H1 (cell line): ENCODE measurements at regions not wholly inside any gene's neighbourhood (a gene's known extent, or its start where the extent isn't known, plus 50 kb on each side); places are given as distances from the start of the nearest gene placed in this dataset.

Source experiments
- CHD7 ChIP-seq: fragments of 300-600 bp; sonication (generic); IDR thresholded peaks from 2 replicates; pipeline ENCODE4 v1.7.1; 2012; ENCODE audit warnings: low read length, moderate library complexity, mild to moderate bottlenecking, inconsistent platforms; ENCODE audit not compliant: insufficient replicate concordance
- GABPA ChIP-seq: IDR thresholded peaks from 2 replicates; pipeline ENCODE4 v1.6.1; 2011; ENCODE audit warnings: mild to moderate bottlenecking, low read length, moderate library complexity, borderline replicate concordance; ENCODE audit not compliant: insufficient read depth
- RNF2 ChIP-seq: fragments of 200-900, 300-1000 bp; sonication (generic); IDR thresholded peaks from 2 replicates; pipeline ENCODE4 v1.7.1; 2016; ENCODE audit warnings: borderline replicate concordance, low read depth, mild to moderate bottlenecking, antibody characterized with exemption, low read length; ENCODE audit not compliant: poor library complexity, severe bottlenecking; ENCODE audit errors: missing control alignments

- TF ChIP-seq CHD7, result no peak
- TF ChIP-seq RNF2, result no peak
- no peak for TF ChIP-seq GABPA
Measured at GRCh38 chr1:116821763-116822162, 67.5 kb downstream of the CD2 start (continued).
